H1 (cell line): ENCODE measurements at regions not wholly inside any gene's neighbourhood (a gene's known extent, or its start where the extent isn't known, plus 50 kb on each side); places are given as distances from the start of the nearest gene placed in this dataset.

ENCODE experiments used
- TF ChIP-seq, protein P1 (sequence below): fragments of 300-600 bp; sonication (generic); IDR thresholded peaks from 2 replicates; pipeline ENCODE4 v1.7.1; 2012; ENCODE audit warnings: low read length, moderate library complexity, mild to moderate bottlenecking, inconsistent platforms; ENCODE audit not compliant: insufficient replicate concordance

DNA sequence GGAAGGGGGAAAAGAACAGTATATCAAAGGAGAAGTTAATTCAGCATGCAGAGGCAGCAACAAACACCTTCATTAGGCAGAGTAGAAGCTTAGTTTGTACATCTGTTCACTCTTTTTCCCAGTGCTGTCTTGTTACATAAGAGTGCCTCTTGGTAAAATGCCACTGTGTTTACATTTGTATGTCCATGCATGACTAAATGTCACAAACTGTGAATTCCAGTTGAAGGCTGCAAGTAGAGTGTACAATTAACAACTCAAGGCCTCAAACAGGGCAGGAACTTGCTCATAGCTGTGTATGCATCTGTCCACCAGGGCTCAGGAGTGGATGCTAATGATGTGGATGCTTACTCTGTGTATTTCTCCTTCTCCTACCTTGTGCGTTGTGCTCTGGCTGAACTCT is 214.2 kb upstream of the TPM1 start (continued):
- TF ChIP-seq, protein P1, sequence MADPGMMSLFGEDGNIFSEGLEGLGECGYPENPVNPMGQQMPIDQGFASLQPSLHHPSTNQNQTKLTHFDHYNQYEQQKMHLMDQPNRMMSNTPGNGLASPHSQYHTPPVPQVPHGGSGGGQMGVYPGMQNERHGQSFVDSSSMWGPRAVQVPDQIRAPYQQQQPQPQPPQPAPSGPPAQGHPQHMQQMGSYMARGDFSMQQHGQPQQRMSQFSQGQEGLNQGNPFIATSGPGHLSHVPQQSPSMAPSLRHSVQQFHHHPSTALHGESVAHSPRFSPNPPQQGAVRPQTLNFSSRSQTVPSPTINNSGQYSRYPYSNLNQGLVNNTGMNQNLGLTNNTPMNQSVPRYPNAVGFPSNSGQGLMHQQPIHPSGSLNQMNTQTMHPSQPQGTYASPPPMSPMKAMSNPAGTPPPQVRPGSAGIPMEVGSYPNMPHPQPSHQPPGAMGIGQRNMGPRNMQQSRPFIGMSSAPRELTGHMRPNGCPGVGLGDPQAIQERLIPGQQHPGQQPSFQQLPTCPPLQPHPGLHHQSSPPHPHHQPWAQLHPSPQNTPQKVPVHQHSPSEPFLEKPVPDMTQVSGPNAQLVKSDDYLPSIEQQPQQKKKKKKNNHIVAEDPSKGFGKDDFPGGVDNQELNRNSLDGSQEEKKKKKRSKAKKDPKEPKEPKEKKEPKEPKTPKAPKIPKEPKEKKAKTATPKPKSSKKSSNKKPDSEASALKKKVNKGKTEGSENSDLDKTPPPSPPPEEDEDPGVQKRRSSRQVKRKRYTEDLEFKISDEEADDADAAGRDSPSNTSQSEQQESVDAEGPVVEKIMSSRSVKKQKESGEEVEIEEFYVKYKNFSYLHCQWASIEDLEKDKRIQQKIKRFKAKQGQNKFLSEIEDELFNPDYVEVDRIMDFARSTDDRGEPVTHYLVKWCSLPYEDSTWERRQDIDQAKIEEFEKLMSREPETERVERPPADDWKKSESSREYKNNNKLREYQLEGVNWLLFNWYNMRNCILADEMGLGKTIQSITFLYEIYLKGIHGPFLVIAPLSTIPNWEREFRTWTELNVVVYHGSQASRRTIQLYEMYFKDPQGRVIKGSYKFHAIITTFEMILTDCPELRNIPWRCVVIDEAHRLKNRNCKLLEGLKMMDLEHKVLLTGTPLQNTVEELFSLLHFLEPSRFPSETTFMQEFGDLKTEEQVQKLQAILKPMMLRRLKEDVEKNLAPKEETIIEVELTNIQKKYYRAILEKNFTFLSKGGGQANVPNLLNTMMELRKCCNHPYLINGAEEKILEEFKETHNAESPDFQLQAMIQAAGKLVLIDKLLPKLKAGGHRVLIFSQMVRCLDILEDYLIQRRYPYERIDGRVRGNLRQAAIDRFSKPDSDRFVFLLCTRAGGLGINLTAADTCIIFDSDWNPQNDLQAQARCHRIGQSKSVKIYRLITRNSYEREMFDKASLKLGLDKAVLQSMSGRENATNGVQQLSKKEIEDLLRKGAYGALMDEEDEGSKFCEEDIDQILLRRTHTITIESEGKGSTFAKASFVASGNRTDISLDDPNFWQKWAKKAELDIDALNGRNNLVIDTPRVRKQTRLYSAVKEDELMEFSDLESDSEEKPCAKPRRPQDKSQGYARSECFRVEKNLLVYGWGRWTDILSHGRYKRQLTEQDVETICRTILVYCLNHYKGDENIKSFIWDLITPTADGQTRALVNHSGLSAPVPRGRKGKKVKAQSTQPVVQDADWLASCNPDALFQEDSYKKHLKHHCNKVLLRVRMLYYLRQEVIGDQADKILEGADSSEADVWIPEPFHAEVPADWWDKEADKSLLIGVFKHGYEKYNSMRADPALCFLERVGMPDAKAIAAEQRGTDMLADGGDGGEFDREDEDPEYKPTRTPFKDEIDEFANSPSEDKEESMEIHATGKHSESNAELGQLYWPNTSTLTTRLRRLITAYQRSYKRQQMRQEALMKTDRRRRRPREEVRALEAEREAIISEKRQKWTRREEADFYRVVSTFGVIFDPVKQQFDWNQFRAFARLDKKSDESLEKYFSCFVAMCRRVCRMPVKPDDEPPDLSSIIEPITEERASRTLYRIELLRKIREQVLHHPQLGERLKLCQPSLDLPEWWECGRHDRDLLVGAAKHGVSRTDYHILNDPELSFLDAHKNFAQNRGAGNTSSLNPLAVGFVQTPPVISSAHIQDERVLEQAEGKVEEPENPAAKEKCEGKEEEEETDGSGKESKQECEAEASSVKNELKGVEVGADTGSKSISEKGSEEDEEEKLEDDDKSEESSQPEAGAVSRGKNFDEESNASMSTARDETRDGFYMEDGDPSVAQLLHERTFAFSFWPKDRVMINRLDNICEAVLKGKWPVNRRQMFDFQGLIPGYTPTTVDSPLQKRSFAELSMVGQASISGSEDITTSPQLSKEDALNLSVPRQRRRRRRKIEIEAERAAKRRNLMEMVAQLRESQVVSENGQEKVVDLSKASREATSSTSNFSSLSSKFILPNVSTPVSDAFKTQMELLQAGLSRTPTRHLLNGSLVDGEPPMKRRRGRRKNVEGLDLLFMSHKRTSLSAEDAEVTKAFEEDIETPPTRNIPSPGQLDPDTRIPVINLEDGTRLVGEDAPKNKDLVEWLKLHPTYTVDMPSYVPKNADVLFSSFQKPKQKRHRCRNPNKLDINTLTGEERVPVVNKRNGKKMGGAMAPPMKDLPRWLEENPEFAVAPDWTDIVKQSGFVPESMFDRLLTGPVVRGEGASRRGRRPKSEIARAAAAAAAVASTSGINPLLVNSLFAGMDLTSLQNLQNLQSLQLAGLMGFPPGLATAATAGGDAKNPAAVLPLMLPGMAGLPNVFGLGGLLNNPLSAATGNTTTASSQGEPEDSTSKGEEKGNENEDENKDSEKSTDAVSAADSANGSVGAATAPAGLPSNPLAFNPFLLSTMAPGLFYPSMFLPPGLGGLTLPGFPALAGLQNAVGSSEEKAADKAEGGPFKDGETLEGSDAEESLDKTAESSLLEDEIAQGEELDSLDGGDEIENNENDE = no peak
